HG02852 (cell line): ENCODE measurements at regions not wholly inside any gene's neighbourhood (a gene's known extent, or its start where the extent isn't known, plus 50 kb on each side); places are given as distances from the start of the nearest gene placed in this dataset.
"Not testable (repeated sequence)": the region's sequence is repeated elsewhere in the genome, so short reads cannot be mapped to it uniquely, and the experiment has no call there.

ENCODE experiments used
- ATAC-seq: cut with Tn5 transposase; IDR thresholded peaks from one replicate; pipeline ENCODE4 v1.9.1; 2021; ENCODE audit warnings: mild to moderate bottlenecking, moderate library complexity; ENCODE audit not compliant: unreplicated experiment

- no peak for ATAC-seq
Observed at GRCh38 chr4:84286048-84286447, 213.0 kb downstream of the NKX6-1 start.

- ATAC-seq: no peak
Observed at GRCh38 chr4:84279678-84280077, 219.4 kb downstream of the NKX6-1 start.

- ATAC-seq: no peak
Observed at GRCh38 chr4:84277923-84278322, 221.2 kb downstream of the NKX6-1 start.

GRCh38 chr4:84276752-84277151, 222.3 kb downstream of the NKX6-1 start:
- no peak for ATAC-seq

GRCh38 chr4:84269536-84270044, 229.5 kb downstream of the NKX6-1 start:
- ATAC-seq: no peak

GRCh38 chr4:84264652-84265051, 234.4 kb downstream of the NKX6-1 start:
- ATAC-seq: no peak

GRCh38 chr4:84263415-84263814, 235.7 kb downstream of the NKX6-1 start:
- ATAC-seq: peak; percentile 64

GRCh38 chr4:84260495-84260894, 238.6 kb downstream of the NKX6-1 start:
- ATAC-seq: no peak

- peak; percentile 62 for ATAC-seq
Observed at GRCh38 chr4:84258905-84259830, 239.9 kb downstream of the NKX6-1 start.

- ATAC-seq: no peak
Observed at GRCh38 chr4:84254537-84254936, 244.6 kb downstream of the NKX6-1 start.

GRCh38 chr4:84249521-84249920, 249.6 kb downstream of the NKX6-1 start:
- ATAC-seq: no peak

- ATAC-seq: not testable (repeated sequence)
Observed at GRCh38 chr4:84245042-84245441, 254.1 kb downstream of the NKX6-1 start.

- ATAC-seq: not testable (repeated sequence)
Observed at GRCh38 chr4:84244346-84244801, 254.7 kb downstream of the NKX6-1 start.

GRCh38 chr4:84243685-84244084, 255.4 kb downstream of the NKX6-1 start:
- no peak for ATAC-seq

GRCh38 chr4:84239278-84239845, 259.7 kb downstream of the NKX6-1 start:
- no peak for ATAC-seq

GRCh38 chr4:84238247-84239090, 260.6 kb downstream of the NKX6-1 start:
- ATAC-seq: no peak

- no peak for ATAC-seq
Observed at GRCh38 chr4:84237008-84237407, 262.1 kb downstream of the NKX6-1 start.

- peak; percentile 98 for ATAC-seq
Observed at GRCh38 chr4:84235126-84235944, 263.8 kb downstream of the NKX6-1 start.

GRCh38 chr4:84232309-84233095, 266.6 kb downstream of the NKX6-1 start:
- no peak for ATAC-seq
